ENCODE measurements at regions not wholly inside any gene's neighbourhood (a gene's known extent, or its start where the extent isn't known, plus 50 kb on each side); places are given as distances from the start of the nearest gene placed in this dataset.

DNA sequence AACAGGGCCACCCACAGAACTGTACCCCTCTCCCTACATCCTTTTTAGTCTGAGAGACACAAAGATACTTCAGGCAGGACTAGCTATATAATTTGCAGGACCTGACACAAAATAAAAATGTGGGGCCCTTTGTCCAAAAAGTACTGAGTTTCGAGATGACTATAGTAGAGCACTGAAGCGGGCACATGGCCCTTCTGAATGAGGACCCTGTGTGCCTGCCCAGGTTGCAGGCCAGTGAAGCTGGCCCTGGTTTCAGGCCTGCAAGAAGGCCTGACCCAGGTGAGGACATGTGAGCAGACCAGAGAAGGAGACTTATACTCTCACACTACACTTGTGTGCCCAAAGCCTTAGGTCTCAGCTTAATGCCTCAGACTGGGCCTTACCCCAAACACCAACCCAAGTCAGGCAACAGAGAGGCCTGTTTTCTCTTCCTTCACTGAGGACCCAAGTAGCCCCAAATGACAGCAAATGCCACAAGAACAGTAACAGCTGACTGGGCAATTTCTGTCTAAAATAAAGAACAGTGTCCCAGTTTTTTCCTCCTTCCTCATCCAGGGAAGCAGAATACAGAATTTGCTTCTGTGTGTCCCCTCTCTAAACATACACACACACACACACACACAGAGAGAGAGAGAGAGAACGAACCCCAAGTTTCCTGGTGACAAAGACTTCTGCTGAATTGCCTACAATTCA is 100.9 kb upstream of the ARHGEF3 start:
- no peaks in the 10 kb centered on the region for H3K9me3 ChIP-seq (ENCODE audit: insufficient read depth, low read length)
- peaks cover 20% of the 10 kb centered on the region for H3K4me1 ChIP-seq (ENCODE audit: low read length)
- H4K20me1 ChIP-seq (ENCODE audit: insufficient read depth, low read length): no peaks in the 10 kb centered on the region
- no peak overlapping the region for H2AFZ ChIP-seq (ENCODE audit: low read depth, low read length)
- no peak overlapping the region for H3K9ac ChIP-seq (ENCODE audit: low read length)
- H3K27me3 ChIP-seq (ENCODE audit: low read depth, low read length): no peaks in the 10 kb centered on the region
- H3K36me3 ChIP-seq (replicated peaks; ENCODE audit: low read depth, low read length): no peaks in the 10 kb centered on the region
- H3K4me2 ChIP-seq (ENCODE audit: low read length): no peak overlapping the region
- H3K79me2 ChIP-seq (ENCODE audit: low read length): no peaks in the 10 kb centered on the region
- no peak overlapping the region for H3K4me3 ChIP-seq (ENCODE audit: low read length)
- H3K27ac ChIP-seq (ENCODE audit: low read length): no peak overlapping the region
- no peak for TF ChIP-seq EZH2phosphoT487 (IDR thresholded peaks at IDR 0.05; ENCODE audit: low read depth)
- TF ChIP-seq, protein P1, sequence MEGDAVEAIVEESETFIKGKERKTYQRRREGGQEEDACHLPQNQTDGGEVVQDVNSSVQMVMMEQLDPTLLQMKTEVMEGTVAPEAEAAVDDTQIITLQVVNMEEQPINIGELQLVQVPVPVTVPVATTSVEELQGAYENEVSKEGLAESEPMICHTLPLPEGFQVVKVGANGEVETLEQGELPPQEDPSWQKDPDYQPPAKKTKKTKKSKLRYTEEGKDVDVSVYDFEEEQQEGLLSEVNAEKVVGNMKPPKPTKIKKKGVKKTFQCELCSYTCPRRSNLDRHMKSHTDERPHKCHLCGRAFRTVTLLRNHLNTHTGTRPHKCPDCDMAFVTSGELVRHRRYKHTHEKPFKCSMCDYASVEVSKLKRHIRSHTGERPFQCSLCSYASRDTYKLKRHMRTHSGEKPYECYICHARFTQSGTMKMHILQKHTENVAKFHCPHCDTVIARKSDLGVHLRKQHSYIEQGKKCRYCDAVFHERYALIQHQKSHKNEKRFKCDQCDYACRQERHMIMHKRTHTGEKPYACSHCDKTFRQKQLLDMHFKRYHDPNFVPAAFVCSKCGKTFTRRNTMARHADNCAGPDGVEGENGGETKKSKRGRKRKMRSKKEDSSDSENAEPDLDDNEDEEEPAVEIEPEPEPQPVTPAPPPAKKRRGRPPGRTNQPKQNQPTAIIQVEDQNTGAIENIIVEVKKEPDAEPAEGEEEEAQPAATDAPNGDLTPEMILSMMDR (IDR thresholded peaks at IDR 0.05; ENCODE audit: low read depth, low read length): no peak

DNA sequence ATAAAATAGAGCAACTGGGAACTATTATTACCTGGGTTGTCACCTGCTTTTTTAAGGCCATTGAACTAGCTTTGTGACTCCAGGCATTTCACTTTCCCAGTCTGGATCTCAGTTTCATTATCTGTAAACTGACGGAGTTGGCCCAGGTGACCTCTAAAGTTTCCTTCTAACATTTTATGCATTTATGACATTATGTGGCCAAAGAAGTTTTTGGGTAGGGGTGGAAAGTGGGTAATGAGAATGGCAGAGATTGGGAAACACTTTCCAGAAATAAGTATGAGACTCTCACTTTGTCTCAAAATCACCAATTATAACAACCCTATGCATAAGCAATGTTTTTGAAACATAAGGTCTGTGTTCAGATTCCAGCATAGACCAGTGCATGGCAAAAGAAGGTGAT is 99.1 kb upstream of the ARHGEF3 start:
- H3K79me2 ChIP-seq (ENCODE audit: low read length): no peaks in the 10 kb centered on the region
- H3K36me3 ChIP-seq (replicated peaks; ENCODE audit: low read depth, low read length): no peaks in the 10 kb centered on the region

DNA sequence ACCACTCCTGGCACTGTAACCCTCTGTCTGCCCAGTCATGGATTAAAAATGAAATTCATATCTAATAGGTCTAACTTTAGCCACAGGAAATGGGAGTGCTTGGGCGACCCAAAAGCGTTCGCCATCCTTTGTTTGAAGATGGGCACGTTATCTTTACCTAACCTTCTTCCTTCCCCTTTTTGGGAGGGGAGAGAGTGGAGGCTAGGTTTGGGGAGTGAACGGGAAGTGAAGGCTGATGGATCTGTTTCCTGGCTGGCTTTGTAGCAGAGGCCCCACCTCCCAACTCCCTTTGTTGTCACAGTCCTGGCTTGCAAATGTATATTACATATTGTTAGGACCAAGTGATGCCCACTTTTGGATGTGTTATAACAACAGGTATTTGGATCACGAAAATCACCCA is 98.1 kb upstream of the ARHGEF3 start:
- TF ChIP-seq, protein P1 (IDR thresholded peaks at IDR 0.05; ENCODE audit: low read depth, low read length): no peak
- TF ChIP-seq EZH2phosphoT487 (IDR thresholded peaks at IDR 0.05; ENCODE audit: low read depth): no peak
- Histone ChIP-seq H3K36me3 (replicated peaks; ENCODE audit: low read depth, low read length) (no peaks in the 10 kb centered on the region), H2AFZ (ENCODE audit: low read depth, low read length) (no peak overlapping the region), H3K4me1 (ENCODE audit: low read length) (peaks cover 24% of the 10 kb centered on the region), H3K9ac (ENCODE audit: low read length) (no peak overlapping the region), H4K20me1 (ENCODE audit: insufficient read depth, low read length) (no peaks in the 10 kb centered on the region), H3K27me3 (ENCODE audit: low read depth, low read length) (peaks cover 15% of the 10 kb centered on the region), H3K4me3 (ENCODE audit: low read length) (no peak overlapping the region), H3K9me3 (ENCODE audit: insufficient read depth, low read length) (no peaks in the 10 kb centered on the region), H3K27ac (ENCODE audit: low read length) (no peak overlapping the region), H3K79me2 (ENCODE audit: low read length) (no peaks in the 10 kb centered on the region), H3K4me2 (ENCODE audit: low read length) (no peak overlapping the region)

More for the DNA sequence above, 99.1 kb upstream of the ARHGEF3 start:
- no peaks in the 10 kb centered on the region for H3K9me3 ChIP-seq (ENCODE audit: insufficient read depth, low read length)
- peaks cover 12% of the 10 kb centered on the region for H3K27me3 ChIP-seq (ENCODE audit: low read depth, low read length)
- H3K9ac ChIP-seq (ENCODE audit: low read length): no peak overlapping the region
- H3K27ac ChIP-seq (ENCODE audit: low read length): no peak overlapping the region
- H4K20me1 ChIP-seq (ENCODE audit: insufficient read depth, low read length): no peaks in the 10 kb centered on the region
- no peak overlapping the region for H2AFZ ChIP-seq (ENCODE audit: low read depth, low read length)
- H3K4me3 ChIP-seq (ENCODE audit: low read length): no peak overlapping the region
- H3K4me2 ChIP-seq (ENCODE audit: low read length): no peak overlapping the region
- TF ChIP-seq, protein P1 (IDR thresholded peaks at IDR 0.05; ENCODE audit: low read depth, low read length): no peak
- no peak for TF ChIP-seq EZH2phosphoT487 (IDR thresholded peaks at IDR 0.05; ENCODE audit: low read depth)
- H3K4me1 ChIP-seq (ENCODE audit: low read length): peaks cover 20% of the 10 kb centered on the region

DNA sequence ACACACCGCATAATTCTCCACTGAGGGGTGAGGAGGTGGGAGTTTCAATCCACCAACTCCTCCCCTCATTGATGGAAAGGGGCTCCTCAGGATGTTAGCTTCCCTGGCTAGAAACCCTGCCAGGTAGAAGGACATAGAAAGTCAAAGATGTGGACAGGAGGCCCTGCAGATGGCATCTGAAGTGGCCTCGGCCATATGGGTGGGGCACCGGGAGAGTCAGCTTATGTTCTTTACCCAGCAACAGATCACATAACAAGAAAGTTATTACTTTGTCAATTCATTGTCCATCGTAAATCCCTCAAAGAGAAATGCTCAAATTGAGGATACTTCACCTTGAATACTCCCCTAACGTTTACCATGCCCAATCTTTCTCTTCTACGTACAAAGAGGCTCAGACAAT is 97.3 kb upstream of the ARHGEF3 start:
- Histone ChIP-seq H3K4me3 (ENCODE audit: low read length) (no peak overlapping the region), H3K4me2 (ENCODE audit: low read length) (no peak overlapping the region), H3K9me3 (ENCODE audit: insufficient read depth, low read length) (no peaks in the 10 kb centered on the region), H3K27me3 (ENCODE audit: low read depth, low read length) (peaks cover 17% of the 10 kb centered on the region), H3K27ac (ENCODE audit: low read length) (no peak overlapping the region), H3K79me2 (ENCODE audit: low read length) (no peaks in the 10 kb centered on the region), H2AFZ (ENCODE audit: low read depth, low read length) (no peak overlapping the region), H4K20me1 (ENCODE audit: insufficient read depth, low read length) (peaks cover 5% of the 10 kb centered on the region; the same call in 1 of the 2 replicates), H3K4me1 (ENCODE audit: low read length) (peaks cover 32% of the 10 kb centered on the region), H3K36me3 (replicated peaks; ENCODE audit: low read depth, low read length) (no peaks in the 10 kb centered on the region), H3K9ac (ENCODE audit: low read length) (no peak overlapping the region)
- no peak for TF ChIP-seq EZH2phosphoT487 (IDR thresholded peaks at IDR 0.05; ENCODE audit: low read depth)
- TF ChIP-seq, protein P1 (IDR thresholded peaks at IDR 0.05; ENCODE audit: low read depth, low read length): no peak
